GM21526 (cell line): ENCODE measurements at regions not wholly inside any gene's neighbourhood (a gene's known extent, or its start where the extent isn't known, plus 50 kb on each side); places are given as distances from the start of the nearest gene placed in this dataset.

ENCODE experiments used
- ATAC-seq: cut with Tn5 transposase; IDR thresholded peaks from one replicate; pipeline ENCODE4 v1.9.1; 2021; ENCODE audit warnings: moderate library complexity; ENCODE audit not compliant: unreplicated experiment, low FRiP score

- ATAC-seq, result no peak
Measured at GRCh38 chr4:129167640-129168260, 71.8 kb downstream of the C4orf33 start.

GRCh38 chr4:129172181-129172580, 76.2 kb downstream of the C4orf33 start:
- ATAC-seq, result no peak

GRCh38 chr4:129176864-129177263, 80.9 kb downstream of the C4orf33 start:
- ATAC-seq, result peak; percentile 76

GRCh38 chr4:129179276-129179675, 83.3 kb downstream of the C4orf33 start:
- no peak for ATAC-seq

- no peak for ATAC-seq
Measured at GRCh38 chr4:129189630-129190029, 93.7 kb downstream of the C4orf33 start.

GRCh38 chr4:129193357-129194100, 97.6 kb downstream of the C4orf33 start:
- ATAC-seq, result no peak

- no peak for ATAC-seq
Measured at GRCh38 chr4:129208481-129208880, 112.5 kb downstream of the C4orf33 start.

GRCh38 chr4:129213692-129214091, 117.7 kb downstream of the C4orf33 start:
- ATAC-seq, result no peak

GRCh38 chr4:129218360-129218759, 122.4 kb downstream of the C4orf33 start:
- no peak for ATAC-seq

- no peak for ATAC-seq
Measured at GRCh38 chr4:129218897-129219296, 122.9 kb downstream of the C4orf33 start.

- ATAC-seq, result no peak
Measured at GRCh38 chr4:129220254-129220653, 124.3 kb downstream of the C4orf33 start.

- ATAC-seq, result no peak
Measured at GRCh38 chr4:129223945-129224344, 128.0 kb downstream of the C4orf33 start.

GRCh38 chr4:129230846-129231245, 134.9 kb downstream of the C4orf33 start:
- ATAC-seq, result no peak

- ATAC-seq, result no peak
Measured at GRCh38 chr4:129231945-129232588, 136.1 kb downstream of the C4orf33 start.

- ATAC-seq, result no peak
Measured at GRCh38 chr4:129232589-129233337, 136.8 kb downstream of the C4orf33 start.

GRCh38 chr4:129233691-129234090, 137.7 kb downstream of the C4orf33 start:
- no peak for ATAC-seq

- no peak for ATAC-seq
Measured at GRCh38 chr4:129236351-129236750, 140.4 kb downstream of the C4orf33 start.

- ATAC-seq, result no peak
Measured at GRCh38 chr4:129239088-129239487, 143.1 kb downstream of the C4orf33 start.

- ATAC-seq, result no peak
Measured at GRCh38 chr4:129240816-129241215, 144.9 kb downstream of the C4orf33 start.

GRCh38 chr4:129246145-129246544, 150.2 kb downstream of the C4orf33 start:
- ATAC-seq, result no peak

GRCh38 chr4:129246910-129247461, 151.0 kb downstream of the C4orf33 start:
- no peak for ATAC-seq
